Prostate gland (tissue), 2 donors: ENCODE measurements at regions not wholly inside any gene's neighbourhood (a gene's known extent, or its start where the extent isn't known, plus 50 kb on each side); places are given as distances from the start of the nearest gene placed in this dataset.
"Not testable (repeated sequence)": the region's sequence is repeated elsewhere in the genome, so short reads cannot be mapped to it uniquely, and the experiment has no call there.

Experiments used
- DNase-seq: peaks from one replicate; pipeline ENCODE4 v3.0.0-alpha.2; 2019; ENCODE audit warnings: low spot score
- H3K27ac ChIP-seq, 2 donors: fragments of 200-600 bp; sonication (generic); 2 replicates each; pipeline ENCODE4 v1.5.1; 2017 to 2019
- H3K27me3 ChIP-seq: fragments of 200-600 bp; sonication (generic); replicated peaks from 2 replicates; pipeline ENCODE4 v1.5.1; 2019; ENCODE audit not compliant: insufficient read depth
- H3K36me3 ChIP-seq, 2 donors: fragments of 200-600 bp; sonication (generic); 1 replicate in 1 of 2; 2 replicates in 1 of 2; pipeline versions ENCODE4 v1.5.1 to v1.8.1; 2017 to 2019
- H3K4me1 ChIP-seq: fragments of 200-600 bp; sonication (generic); replicated peaks from 2 replicates; pipeline ENCODE4 v1.5.1; 2019
- H3K4me3 ChIP-seq, 2 donors: fragments of 200-600 bp; sonication (generic); 2 replicates each; pipeline ENCODE4 v1.5.1; 2017 to 2019
- H3K9me3 ChIP-seq: fragments of 200-600 bp; sonication (generic); 2 replicates; pipeline ENCODE4 v1.5.1; 2017
- POLR2A ChIP-seq: fragments of 450-650 bp; IDR thresholded peaks from one replicate; pipeline ENCODE4 v1.6.1; 2016; ENCODE audit warnings: antibody characterized with exemption, mild to moderate bottlenecking
- POLR2AphosphoS5 ChIP-seq: sonication (generic); formaldehyde crosslinking; IDR thresholded peaks from one replicate; pipeline ENCODE4 v1.6.1; 2017; ENCODE audit warnings: antibody characterized with exemption
- WGBS: methylation state at CpG from one replicate; pipeline ENCODE4 v1.1.5; 2018; 5-methylcytosine and 5-hydroxymethylcytosine counted together
- intact Hi-C: fragments of 100-400 bp; cut with DNase I; formaldehyde crosslinking; loops from one replicate; pipeline ENCODE4 v1.14.2; 2022
- TF ChIP-seq, protein P1 (sequence below), 4 experiments: fragments of 200-600 bp in 2 of 4; fragments of 450-650 bp in 2 of 4; sonication (generic) in 2 of 4; IDR thresholded peaks; 1 replicate in 3 of 4; 2 replicates in 1 of 4; pipeline ENCODE4 v1.5.1; 2016 to 2019; ENCODE audit warnings: antibody characterized with exemption in 4 of 4, mild to moderate bottlenecking in 2 of 4, moderate library complexity in 2 of 4

DNA sequence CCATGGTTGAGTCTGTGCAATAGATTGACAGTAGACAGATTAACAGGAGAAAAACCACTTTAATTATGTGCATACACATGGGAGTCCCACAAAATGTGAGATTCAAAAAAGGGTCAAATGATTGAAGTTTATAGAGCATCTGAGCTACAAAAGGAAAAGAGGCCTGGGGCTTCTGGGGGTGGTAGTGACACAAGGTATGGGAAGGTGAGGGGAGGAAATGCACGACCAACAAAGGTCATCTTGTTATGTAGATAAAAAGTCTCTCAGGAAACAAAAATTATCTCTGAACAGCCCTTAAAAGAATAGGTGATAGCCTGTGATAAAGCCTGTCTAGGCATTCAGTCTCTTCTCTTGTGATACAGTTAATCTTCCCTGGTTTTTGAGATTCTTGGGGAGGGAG lies 141.7 kb downstream of the SEC23IP start:
- TF ChIP-seq POLR2AphosphoS5 (no peak), POLR2A (no peak)
- TF ChIP-seq, protein P1, sequence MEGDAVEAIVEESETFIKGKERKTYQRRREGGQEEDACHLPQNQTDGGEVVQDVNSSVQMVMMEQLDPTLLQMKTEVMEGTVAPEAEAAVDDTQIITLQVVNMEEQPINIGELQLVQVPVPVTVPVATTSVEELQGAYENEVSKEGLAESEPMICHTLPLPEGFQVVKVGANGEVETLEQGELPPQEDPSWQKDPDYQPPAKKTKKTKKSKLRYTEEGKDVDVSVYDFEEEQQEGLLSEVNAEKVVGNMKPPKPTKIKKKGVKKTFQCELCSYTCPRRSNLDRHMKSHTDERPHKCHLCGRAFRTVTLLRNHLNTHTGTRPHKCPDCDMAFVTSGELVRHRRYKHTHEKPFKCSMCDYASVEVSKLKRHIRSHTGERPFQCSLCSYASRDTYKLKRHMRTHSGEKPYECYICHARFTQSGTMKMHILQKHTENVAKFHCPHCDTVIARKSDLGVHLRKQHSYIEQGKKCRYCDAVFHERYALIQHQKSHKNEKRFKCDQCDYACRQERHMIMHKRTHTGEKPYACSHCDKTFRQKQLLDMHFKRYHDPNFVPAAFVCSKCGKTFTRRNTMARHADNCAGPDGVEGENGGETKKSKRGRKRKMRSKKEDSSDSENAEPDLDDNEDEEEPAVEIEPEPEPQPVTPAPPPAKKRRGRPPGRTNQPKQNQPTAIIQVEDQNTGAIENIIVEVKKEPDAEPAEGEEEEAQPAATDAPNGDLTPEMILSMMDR (IDR thresholded peaks at IDR 0.05), result no peak
- DNase-seq, result no peak
- intact Hi-C loops, result no loop called here
- Histone ChIP-seq H3K27me3 (no peaks in the 10 kb centered on the region), H3K36me3 (no peaks in the 10 kb centered on the region), H3K4me3 (no peak overlapping the region), H3K27ac (no peak overlapping the region), H3K9me3 (no peaks in the 10 kb centered on the region), H3K4me1 (no peaks in the 10 kb centered on the region)
- WGBS, result 80% methylated on average over 1 of the region's 1 CpG

DNA sequence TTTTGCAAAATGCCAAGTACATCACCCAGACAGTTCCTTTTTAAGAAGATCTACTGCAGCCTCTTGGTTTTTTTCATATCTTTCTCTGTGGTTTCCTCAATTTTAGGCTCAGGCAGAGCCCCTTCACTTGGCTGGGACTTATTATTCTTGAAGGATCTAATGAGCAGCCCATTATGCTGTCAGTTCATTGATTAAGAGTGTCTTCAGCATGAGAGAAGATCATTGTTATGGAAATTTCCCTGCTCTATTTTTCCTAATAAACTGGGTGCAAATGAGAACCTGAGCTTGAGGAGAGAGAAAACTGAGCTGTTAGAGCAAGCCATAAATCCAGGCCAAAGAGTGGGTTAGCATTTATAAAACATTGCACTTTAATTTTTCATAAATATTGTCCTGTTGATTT lies 146.5 kb downstream of the SEC23IP start:
- TF ChIP-seq POLR2AphosphoS5 (no peak), POLR2A (no peak)
- TF ChIP-seq, protein P1 (IDR thresholded peaks at IDR 0.05), result no peak
- Histone ChIP-seq H3K36me3 (no peaks in the 10 kb centered on the region), H3K4me1 (no peaks in the 10 kb centered on the region), H3K27me3 (no peaks in the 10 kb centered on the region), H3K4me3 (no peak overlapping the region), H3K9me3 (no peaks in the 10 kb centered on the region), H3K27ac (no peak overlapping the region)
- intact Hi-C loops, result no loop called here
- DNase-seq, result no peak

DNA sequence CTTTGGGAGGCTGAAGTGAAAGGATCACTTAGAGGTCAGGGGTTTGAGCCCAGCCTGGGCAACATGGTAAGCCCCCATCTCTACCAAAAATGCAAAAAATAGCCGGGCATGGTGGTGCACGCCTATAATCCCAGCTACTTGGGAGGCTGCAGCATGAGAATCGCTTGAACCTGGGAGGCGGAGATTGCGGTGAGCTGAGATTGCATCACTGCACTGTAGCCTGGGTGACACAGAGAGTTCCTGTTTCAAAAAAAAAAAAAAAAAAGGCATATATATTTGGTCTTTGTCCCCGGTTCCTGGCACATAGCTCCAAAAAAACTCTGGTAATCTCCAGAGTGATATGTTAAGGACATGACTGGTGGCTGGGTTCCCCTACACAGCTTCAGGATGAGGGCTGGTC lies 147.3 kb downstream of the SEC23IP start:
- H3K27me3 ChIP-seq, result no peaks in the 10 kb centered on the region
- intact Hi-C loops, result no loop called here

DNA sequence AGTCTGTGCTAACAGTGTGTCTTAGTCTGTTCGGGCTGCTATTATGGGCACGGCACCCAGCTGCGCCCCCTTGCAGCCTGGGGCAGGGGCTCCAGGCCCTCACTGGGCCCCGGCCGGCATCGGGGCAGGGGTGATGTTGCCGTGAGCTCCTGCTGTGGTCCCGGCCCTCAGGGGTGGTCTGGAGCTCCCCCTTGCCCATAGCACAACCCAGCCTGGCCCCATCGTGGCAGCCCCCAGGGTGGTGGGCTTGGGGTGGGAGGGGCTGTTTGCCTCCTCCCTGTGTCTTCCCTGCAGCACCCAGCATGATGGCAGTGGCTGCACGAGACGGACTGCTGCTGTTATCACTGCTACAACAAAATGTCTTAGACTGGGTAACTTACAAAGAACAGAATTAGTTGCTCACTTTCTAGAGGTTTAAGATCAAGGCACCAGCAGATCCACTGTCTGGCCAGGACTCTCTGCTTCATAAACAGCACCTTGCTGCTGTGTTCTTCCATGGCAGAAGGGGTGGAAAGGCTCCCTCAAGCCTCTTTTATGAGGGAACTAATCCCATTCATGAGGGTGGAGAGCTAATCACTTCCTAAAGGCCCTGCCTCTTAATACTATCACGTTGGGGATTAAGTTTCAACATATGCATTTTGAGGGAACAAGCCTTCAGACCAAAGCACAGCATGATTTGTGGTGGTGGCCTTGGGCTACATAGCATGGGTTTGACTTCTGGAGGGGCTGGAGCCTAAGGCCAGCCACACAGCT lies 149.5 kb downstream of the SEC23IP start:
- H3K9me3 ChIP-seq, result no peaks in the 10 kb centered on the region
- no peak overlapping the region for H3K27ac ChIP-seq
- 83% methylated on average over 12 of the region's 12 CpGs for WGBS
- TF ChIP-seq, protein P1 (IDR thresholded peaks at IDR 0.05), result no peak
- TF ChIP-seq POLR2AphosphoS5 (no peak), POLR2A (no peak)
- intact Hi-C loops, result no loop called here
- H3K36me3 ChIP-seq, result no peaks in the 10 kb centered on the region
- no peaks in the 10 kb centered on the region for H3K4me1 ChIP-seq
- H3K4me3 ChIP-seq, result no peak overlapping the region
- H3K27me3 ChIP-seq, result no peaks in the 10 kb centered on the region
- DNase-seq, result no peak

More for the DNA sequence above, 147.3 kb downstream of the SEC23IP start:
- Histone ChIP-seq H3K27ac (no peak overlapping the region), H3K4me3 (no peak overlapping the region), H3K4me1 (no peaks in the 10 kb centered on the region), H3K9me3 (no peaks in the 10 kb centered on the region), H3K36me3 (no peaks in the 10 kb centered on the region)
- WGBS, result 90% methylated on average over 6 of the region's 6 CpGs
- no peak for DNase-seq
- no peak for TF ChIP-seq POLR2A
- TF ChIP-seq, protein P1 (IDR thresholded peaks at IDR 0.05), result no peak
- no peak for TF ChIP-seq POLR2AphosphoS5

DNA sequence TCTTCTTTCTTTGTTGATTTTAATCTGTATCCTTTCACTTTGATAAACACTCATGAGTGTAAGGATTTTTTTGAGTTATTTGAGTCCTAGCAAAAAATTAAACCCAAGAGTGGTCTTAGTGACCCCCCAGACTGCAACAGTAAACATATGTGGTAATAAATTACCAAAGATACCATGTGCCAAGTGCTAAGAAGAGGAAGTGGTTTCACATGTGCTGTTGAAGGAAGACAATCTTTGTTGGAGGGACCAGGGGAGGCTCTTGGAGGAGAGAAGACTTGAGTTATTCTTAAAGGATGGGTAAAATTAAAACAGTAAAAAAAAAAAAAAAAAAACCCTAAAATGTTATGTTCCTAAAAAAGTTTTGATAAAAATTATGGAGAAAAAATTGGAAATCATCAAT lies 150.2 kb downstream of the SEC23IP start:
- Histone ChIP-seq H3K27me3 (no peaks in the 10 kb centered on the region), H3K4me3 (no peak overlapping the region), H3K9me3 (no peaks in the 10 kb centered on the region), H3K4me1 (no peaks in the 10 kb centered on the region), H3K36me3 (no peaks in the 10 kb centered on the region), H3K27ac (no peak overlapping the region)
- no peak for TF ChIP-seq POLR2A
- DNase-seq, result no peak
- intact Hi-C loops, result no loop called here

DNA sequence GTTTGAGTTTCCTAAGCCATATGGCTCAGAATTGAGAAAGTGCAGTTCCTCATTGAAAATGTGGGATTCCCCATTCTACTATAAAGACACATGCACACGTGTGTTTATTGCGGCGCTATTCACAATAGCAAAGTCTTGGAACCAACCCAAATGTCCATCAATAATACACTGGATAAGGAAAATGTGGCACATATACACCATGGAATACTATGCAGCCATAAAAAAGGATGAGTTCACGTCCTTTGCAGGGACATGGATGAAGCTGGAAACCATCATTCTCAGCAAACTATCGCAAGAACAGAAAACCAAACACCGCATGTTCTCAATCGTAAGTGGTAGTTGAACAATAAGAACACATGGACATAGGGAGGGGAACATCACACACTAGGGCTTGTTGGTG lies 154.8 kb downstream of the SEC23IP start:
- H3K4me1 ChIP-seq, DNase-seq, H3K27ac ChIP-seq, H3K4me3 ChIP-seq, H3K27me3 ChIP-seq, intact Hi-C loops, H3K36me3 ChIP-seq, H3K9me3 ChIP-seq: not testable (repeated sequence)
- WGBS, result 80% methylated on average over 7 of the region's 7 CpGs
